Ovary (tissue), 7 donors: ENCODE measurements at regions not wholly inside any gene's neighbourhood (a gene's known extent, or its start where the extent isn't known, plus 50 kb on each side); places are given as distances from the start of the nearest gene placed in this dataset. TPM values are rescaled to one million over a fixed set of nuclear protein-coding genes. Genes with fewer than 3 reads are reported as not detected.

ENCODE experiments used
- DNase-seq, 5 donors: peaks; one replicate each; pipeline ENCODE4 v3.0.0-alpha.2; 2019 to 2020
- H3K27ac ChIP-seq, 2 donors: fragments of 200-600 bp; one replicate each; pipeline versions ENCODE4 v1.5.1 to v1.8.0; 2019 to 2022
- H3K27me3 ChIP-seq: fragments of 200-600 bp; one replicate; pipeline ENCODE4 v1.8.0; 2022
- H3K36me3 ChIP-seq: fragments of 200-600 bp; sonication (generic); one replicate; pipeline ENCODE4 v1.5.1; 2019
- H3K4me1 ChIP-seq: one replicate; pipeline ENCODE4 v1.8.1; 2013; ENCODE audit warnings: mild to moderate bottlenecking, moderate library complexity; ENCODE audit not compliant: insufficient read depth
- H3K4me3 ChIP-seq: fragments of 200-600 bp; sonication (generic); one replicate; pipeline ENCODE4 v1.5.1; 2017
- H3K9me3 ChIP-seq, 2 donors: fragments of 200-600 bp in 1 of 2; sonication (generic) in 1 of 2; one replicate each; pipeline versions ENCODE4 v1.5.1 to v1.8.1; 2013 to 2019; ENCODE audit warnings: mild to moderate bottlenecking in 1 of 2, moderate library complexity in 1 of 2
- CTCF ChIP-seq, 3 donors: fragments of 450-650 bp in 2 of 3; fragments of 200-600 bp in 1 of 3; IDR thresholded peaks; one replicate each; pipeline versions ENCODE4 v1.5.1 to v1.8.0; 2016 to 2022; ENCODE audit warnings: antibody characterized with exemption in 3 of 3, mild to moderate bottlenecking in 1 of 3
- EP300 ChIP-seq: sonication (generic); formaldehyde crosslinking; IDR thresholded peaks from one replicate; pipeline ENCODE4 v1.6.1; 2017; ENCODE audit warnings: antibody characterized with exemption
- POLR2A ChIP-seq: fragments of 450-650 bp; IDR thresholded peaks from one replicate; pipeline ENCODE4 v1.6.1; 2017; ENCODE audit warnings: antibody characterized with exemption, mild to moderate bottlenecking, moderate library complexity
- WGBS, 3 donors: extraction: QIAGEN DNeasy Blood & Tissue Kit in 1 of 3; methylation state at CpG; one replicate each; pipeline versions ENCODE4 v1.1.5 to v1.1.7; 2013 to 2017; 5-methylcytosine and 5-hydroxymethylcytosine counted together
- intact Hi-C, 4 donors: fragments of 100-400 bp; cut with DNase I; formaldehyde crosslinking; loops; one replicate each; pipeline versions ENCODE4 v1.11.0 to v1.15.1; 2022 to 2023
- small RNA-seq: library from RNA; depleted of rRNA; stranded (forward); fragments of <200 nt; gene quantifications from one replicate; pipeline ENCODE3, GENCODE V24; 2016
- donor health status: DM: no; HTN: no; CAD: no; lungs with moderate emphysema.
- donor health status: DM: no; HTN: no; CAD: no.
- donor health status: Bipolar disorder and iron deficiency.
- donor health status: DM: no; HTN: no; CAD: no.
- donor health status: DM: yes; HTN: yes; CAD: no.

- Histone ChIP-seq H3K4me1 (no peaks in the 10 kb centered on the region), H3K27ac (no peak overlapping the region), H3K4me3 (no peak overlapping the region), H3K27me3 (no peaks in the 10 kb centered on the region), H3K9me3 (no peaks in the 10 kb centered on the region), H3K36me3 (no peaks in the 10 kb centered on the region)
- 70 to 73% (median 70%) methylated on average over 3 of the region's 3 CpGs for whole genome bisulfite sequencing, 3 donors
- intact Hi-C loops = no loop called here
- TF ChIP-seq EP300 = no peak
- TF ChIP-seq POLR2A = no peak
- TF ChIP-seq CTCF (IDR thresholded peaks at IDR 0.05) = no peak
- DNase-seq = no peak
Measured at GRCh38 chr14:71863766-71864165, 68.5 kb upstream of the RGS6 start.

Small RNA genes in the stretch of these regions (small RNA-seq; reads per million reads assigned to genes)
- gene RN7SL683P = not detected
- gene SNORD56B = not detected
